HepG2 (cell line): ENCODE measurements at regions not wholly inside any gene's neighbourhood (a gene's known extent, or its start where the extent isn't known, plus 50 kb on each side); places are given as distances from the start of the nearest gene placed in this dataset.

Experiments used
- ATAC-seq: fragments of 200-7000 bp; cut with Tn5 transposase; 3 replicates; pipeline ENCODE4 v1.9.1; 2020; ENCODE audit warnings: mild to moderate bottlenecking, moderate library complexity
- BruUV-seq: library from RNA; stranded (reverse); fragments of 400-500 nt; replicated peaks from 2 replicates; lab custom pipeline; 2021; lab: Mats Ljungman, UMichigan
- CTCF ChIA-PET: fragments of 300-600 bp; formaldehyde crosslinking; extraction: SDS; loops from one replicate; lab custom pipeline; 2021; ENCODE audit warnings: low total read pairs, inconsistent platforms, low intra/inter-chr PET ratio; lab: Yijun Ruan, JAX
- POLR2A ChIA-PET: fragments of 350-600 bp; sonication (Branson Sonifier 250); formaldehyde crosslinking; loops from one replicate; lab custom pipeline; 2020; ENCODE audit warnings: antibody characterized with exemption, inconsistent platforms; lab: Yijun Ruan, JAX
- DNase-seq: peaks from one replicate; pipeline ENCODE4 v3.0.0-alpha.2; 2015; ENCODE audit warnings: low spot score
- FAIRE-seq: peaks from 3 replicates; lab custom pipeline; 2011; peaks lifted over from hg19 to GRCh38; lab: Jason Lieb, UNC
- H2AFZ ChIP-seq: one replicate; pipeline ENCODE4 v1.6.1; 2011; ENCODE audit warnings: low read length, inconsistent platforms
- H3K27ac ChIP-seq: fragments of 300-600 bp; 3 replicates; pipeline ENCODE4 v1.8.0; 2011; ENCODE audit warnings: mixed run types, mild to moderate bottlenecking, mixed read lengths, low read length, inconsistent platforms; ENCODE audit not compliant: insufficient read depth; ENCODE audit errors: extremely low read length
- H3K27me3 ChIP-seq, 2 experiments: fragments of 200-600 bp in 1 of 2; 2 replicates in 1 of 2; 3 replicates in 1 of 2; pipeline versions ENCODE4 v1.6.0 to v1.8.0; 2011; ENCODE audit warnings: low read length in 2 of 2, mild to moderate bottlenecking in 2 of 2, moderate library complexity in 2 of 2, inconsistent platforms in 1 of 2; ENCODE audit not compliant: insufficient read depth in 2 of 2, control insufficient read depth in 1 of 2
- H3K36me3 ChIP-seq, 2 experiments: fragments of 200-600 bp in 1 of 2; replicated peaks in 1 of 2; 2 replicates in 1 of 2; 3 replicates in 1 of 2; pipeline versions ENCODE4 v1.5.1 to v1.8.0; 2011; ENCODE audit warnings: low read length in 2 of 2, inconsistent platforms in 1 of 2; ENCODE audit not compliant: insufficient read depth in 2 of 2, control insufficient read depth in 1 of 2
- H3K4me1 ChIP-seq: 2 replicates; pipeline ENCODE4 v1.5.1; 2012; ENCODE audit warnings: low read length, inconsistent platforms; ENCODE audit not compliant: insufficient read depth
- H3K4me2 ChIP-seq: 2 replicates; pipeline ENCODE4 v1.6.0; 2011; ENCODE audit warnings: low read depth, low read length, inconsistent platforms
- H3K4me3 ChIP-seq, 3 experiments: fragments of 200-600 bp in 1 of 3; sonication (generic), shearing (Covaris generic) in 1 of 3; replicated peaks in 1 of 3; 2 replicates each; pipeline ENCODE4 v1.5.1; 2011 to 2016; ENCODE audit warnings: low read length in 3 of 3, inconsistent platforms in 2 of 3, low read depth in 2 of 3, mild to moderate bottlenecking in 2 of 3, control low read depth in 1 of 3, mixed read lengths in 1 of 3; ENCODE audit not compliant: insufficient read depth in 1 of 3
- H3K79me2 ChIP-seq: one replicate; pipeline ENCODE4 v1.6.1; 2011; ENCODE audit warnings: low read length, inconsistent platforms; ENCODE audit not compliant: insufficient read depth
- H3K9ac ChIP-seq: 2 replicates; pipeline ENCODE4 v1.6.0; 2011; ENCODE audit warnings: mild to moderate bottlenecking, low read depth, low read length, inconsistent platforms; ENCODE audit not compliant: insufficient read depth
- H3K9me3 ChIP-seq: 2 replicates; pipeline ENCODE4 v1.5.1; 2012; ENCODE audit warnings: mild to moderate bottlenecking, low read length
- H4K20me1 ChIP-seq: 2 replicates; pipeline ENCODE4 v1.6.0; 2011; ENCODE audit warnings: inconsistent platforms, mild to moderate bottlenecking, low read length, moderate library complexity; ENCODE audit not compliant: insufficient read depth
- HOXD1 ChIP-seq: sonication (generic); formaldehyde crosslinking; IDR thresholded peaks from 2 replicates; pipeline ENCODE4 v1.5.0; 2020; ENCODE audit warnings: missing genetic modification reagents
- TMF1 ChIP-seq: sonication (generic); formaldehyde crosslinking; IDR thresholded peaks from 2 replicates; pipeline ENCODE4 v1.8.1; 2022; ENCODE audit warnings: low read depth, missing genetic modification reagents
- ZFP41 ChIP-seq: sonication (generic); formaldehyde crosslinking; IDR thresholded peaks from 2 replicates; pipeline ENCODE4 v1.4.0; 2020; ENCODE audit warnings: mild to moderate bottlenecking, missing genetic modification reagents, borderline replicate concordance
- ZNF441 ChIP-seq: sonication (generic); formaldehyde crosslinking; IDR thresholded peaks from 2 replicates; pipeline ENCODE4 v1.7.0; 2021; ENCODE audit warnings: missing genetic modification reagents, borderline replicate concordance
- ZNF703 ChIP-seq: sonication (generic); formaldehyde crosslinking; IDR thresholded peaks from 2 replicates; pipeline ENCODE4 v1.5.1; 2020; ENCODE audit warnings: missing genetic modification reagents, mild to moderate bottlenecking, moderate library complexity, borderline replicate concordance
- ZNF761 ChIP-seq: sonication (generic); formaldehyde crosslinking; conservative IDR thresholded peaks from 2 replicates; pipeline ENCODE4 v1.4.0; 2020; ENCODE audit warnings: mild to moderate bottlenecking, missing genetic modification reagents
- WGBS: methylation state at CpG from one replicate; pipeline ENCODE4 v1.1.6; 2017; ENCODE audit warnings: low lambda C conversion rate; 5-methylcytosine and 5-hydroxymethylcytosine counted together
- in situ Hi-C: cut with HindIII; loops from 2 replicates; pipeline ENCODE4 v1.10.0; 2017; ENCODE audit warnings: low pct_unique_long_range_greater_than_20kb; ENCODE audit not compliant: extremely low pct_ligation_motif_present
- intact Hi-C: fragments of 100-400 bp; cut with micrococcal nuclease; formaldehyde crosslinking; loops from one replicate; pipeline ENCODE4 v1.10.0; 2022; ENCODE audit not compliant: unreplicated experiment
- TF ChIP-seq, protein P1 (sequence below): sonication (generic); formaldehyde crosslinking; IDR thresholded peaks from 2 replicates; pipeline ENCODE4 v1.5.0; 2020; ENCODE audit warnings: missing genetic modification reagents
- TF ChIP-seq, protein P2 (sequence below): sonication (generic); formaldehyde crosslinking; IDR thresholded peaks from 2 replicates; pipeline ENCODE4 v1.9.0; 2021; ENCODE audit warnings: missing genetic modification reagents, mild to moderate bottlenecking, borderline replicate concordance
- TF ChIP-seq, protein P3 (sequence below): IDR thresholded peaks from 2 replicates; pipeline ENCODE4 v1.6.1; 2016; ENCODE audit warnings: control low read depth

DNA sequence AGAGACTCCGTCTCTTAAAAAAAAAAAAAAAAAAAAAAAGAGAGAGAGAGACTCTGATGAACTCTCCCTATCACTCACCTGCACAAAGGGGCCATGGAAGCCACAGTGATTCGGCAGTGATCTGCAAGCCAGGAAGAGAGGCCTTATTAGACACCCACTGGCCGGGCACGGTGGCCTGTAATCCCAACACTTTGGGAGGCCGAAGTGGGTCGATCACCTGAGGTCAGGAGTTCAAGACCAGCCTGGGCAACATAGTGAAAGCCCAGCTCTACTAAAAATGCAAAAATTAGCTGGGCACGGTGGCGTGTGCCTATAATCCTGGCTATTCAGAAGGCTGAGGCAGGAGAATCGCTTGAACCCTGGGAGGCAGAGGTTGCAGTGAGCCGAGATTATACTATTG, 198.5 kb upstream of the WSCD1 start:
- Histone ChIP-seq H3K9me3 (no peaks in the 10 kb centered on the region), H3K79me2 (no peaks in the 10 kb centered on the region), H3K4me3 (no peak overlapping the region), H3K4me2 (no peak overlapping the region), H3K4me1 (no peaks in the 10 kb centered on the region), H3K36me3 (no peaks in the 10 kb centered on the region), H3K27ac (no peak overlapping the region), H3K27me3 (no peaks in the 10 kb centered on the region), H3K9ac (no peak overlapping the region), H4K20me1 (no peaks in the 10 kb centered on the region), H2AFZ (no peak overlapping the region)
- no TSS peak for BruUV-seq
- intact Hi-C loops (no loop called here), in situ Hi-C loops (no loop called here)
- CTCF ChIA-PET: no interaction called here
- no peak for TF ChIP-seq ZNF761
- no peak for TF ChIP-seq ZNF703 (CRISPR knock-in tag)
- TF ChIP-seq HOXD1 (CRISPR knock-in tag): no peak
- TF ChIP-seq, protein P1, sequence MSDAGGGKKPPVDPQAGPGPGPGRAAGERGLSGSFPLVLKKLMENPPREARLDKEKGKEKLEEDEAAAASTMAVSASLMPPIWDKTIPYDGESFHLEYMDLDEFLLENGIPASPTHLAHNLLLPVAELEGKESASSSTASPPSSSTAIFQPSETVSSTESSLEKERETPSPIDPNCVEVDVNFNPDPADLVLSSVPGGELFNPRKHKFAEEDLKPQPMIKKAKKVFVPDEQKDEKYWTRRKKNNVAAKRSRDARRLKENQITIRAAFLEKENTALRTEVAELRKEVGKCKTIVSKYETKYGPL (CRISPR knock-in tag): no peak
- TF ChIP-seq TMF1 (CRISPR knock-in tag): no peak
- TF ChIP-seq, protein P2, sequence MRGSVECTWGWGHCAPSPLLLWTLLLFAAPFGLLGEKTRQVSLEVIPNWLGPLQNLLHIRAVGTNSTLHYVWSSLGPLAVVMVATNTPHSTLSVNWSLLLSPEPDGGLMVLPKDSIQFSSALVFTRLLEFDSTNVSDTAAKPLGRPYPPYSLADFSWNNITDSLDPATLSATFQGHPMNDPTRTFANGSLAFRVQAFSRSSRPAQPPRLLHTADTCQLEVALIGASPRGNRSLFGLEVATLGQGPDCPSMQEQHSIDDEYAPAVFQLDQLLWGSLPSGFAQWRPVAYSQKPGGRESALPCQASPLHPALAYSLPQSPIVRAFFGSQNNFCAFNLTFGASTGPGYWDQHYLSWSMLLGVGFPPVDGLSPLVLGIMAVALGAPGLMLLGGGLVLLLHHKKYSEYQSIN (CRISPR knock-in tag): no peak
- TF ChIP-seq, protein P3, sequence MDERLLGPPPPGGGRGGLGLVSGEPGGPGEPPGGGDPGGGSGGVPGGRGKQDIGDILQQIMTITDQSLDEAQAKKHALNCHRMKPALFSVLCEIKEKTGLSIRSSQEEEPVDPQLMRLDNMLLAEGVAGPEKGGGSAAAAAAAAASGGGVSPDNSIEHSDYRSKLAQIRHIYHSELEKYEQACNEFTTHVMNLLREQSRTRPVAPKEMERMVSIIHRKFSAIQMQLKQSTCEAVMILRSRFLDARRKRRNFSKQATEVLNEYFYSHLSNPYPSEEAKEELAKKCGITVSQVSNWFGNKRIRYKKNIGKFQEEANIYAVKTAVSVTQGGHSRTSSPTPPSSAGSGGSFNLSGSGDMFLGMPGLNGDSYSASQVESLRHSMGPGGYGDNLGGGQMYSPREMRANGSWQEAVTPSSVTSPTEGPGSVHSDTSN: no peak
- TF ChIP-seq ZFP41 (CRISPR knock-in tag): no peak
- TF ChIP-seq ZNF441 (CRISPR knock-in tag): no peak
- no peak for ATAC-seq
- no peak for FAIRE-seq
- 34% methylated on average over 7 of the region's 10 CpGs for WGBS
- POLR2A ChIA-PET: no interaction called here
- no peak for DNase-seq
